GM12873 (cell line): ENCODE measurements at regions not wholly inside any gene's neighbourhood (a gene's known extent, or its start where the extent isn't known, plus 50 kb on each side); places are given as distances from the start of the nearest gene placed in this dataset.

ENCODE experiments used
- TF ChIP-seq, protein P1 (sequence below): IDR thresholded peaks from 2 replicates; pipeline ENCODE4 v1.5.1; 2012; ENCODE audit warnings: low read depth, mild to moderate bottlenecking, moderate library complexity, low read length, control low read depth; ENCODE audit not compliant: insufficient read depth; ENCODE audit errors: missing control alignments

DNA sequence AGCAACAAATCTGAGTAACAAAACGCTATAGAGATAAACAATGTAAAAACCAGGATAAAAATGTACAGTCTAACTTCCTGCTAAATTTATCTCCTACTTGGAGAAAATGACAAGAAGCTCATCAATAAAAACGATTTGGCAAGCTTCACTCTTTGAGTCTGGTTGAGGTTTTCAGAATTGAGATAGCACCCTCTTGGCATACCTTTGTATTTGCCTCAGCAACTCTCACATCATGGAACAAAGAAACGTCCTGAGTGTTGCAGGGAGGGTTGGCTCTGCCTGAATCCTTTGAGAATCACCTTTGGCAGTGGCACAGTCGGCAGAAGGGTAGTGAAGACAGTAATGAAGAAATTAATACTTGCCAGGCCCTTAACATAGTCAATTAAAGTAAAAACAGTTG, 430.6 kb downstream of the GRB14 start:
- TF ChIP-seq, protein P1, sequence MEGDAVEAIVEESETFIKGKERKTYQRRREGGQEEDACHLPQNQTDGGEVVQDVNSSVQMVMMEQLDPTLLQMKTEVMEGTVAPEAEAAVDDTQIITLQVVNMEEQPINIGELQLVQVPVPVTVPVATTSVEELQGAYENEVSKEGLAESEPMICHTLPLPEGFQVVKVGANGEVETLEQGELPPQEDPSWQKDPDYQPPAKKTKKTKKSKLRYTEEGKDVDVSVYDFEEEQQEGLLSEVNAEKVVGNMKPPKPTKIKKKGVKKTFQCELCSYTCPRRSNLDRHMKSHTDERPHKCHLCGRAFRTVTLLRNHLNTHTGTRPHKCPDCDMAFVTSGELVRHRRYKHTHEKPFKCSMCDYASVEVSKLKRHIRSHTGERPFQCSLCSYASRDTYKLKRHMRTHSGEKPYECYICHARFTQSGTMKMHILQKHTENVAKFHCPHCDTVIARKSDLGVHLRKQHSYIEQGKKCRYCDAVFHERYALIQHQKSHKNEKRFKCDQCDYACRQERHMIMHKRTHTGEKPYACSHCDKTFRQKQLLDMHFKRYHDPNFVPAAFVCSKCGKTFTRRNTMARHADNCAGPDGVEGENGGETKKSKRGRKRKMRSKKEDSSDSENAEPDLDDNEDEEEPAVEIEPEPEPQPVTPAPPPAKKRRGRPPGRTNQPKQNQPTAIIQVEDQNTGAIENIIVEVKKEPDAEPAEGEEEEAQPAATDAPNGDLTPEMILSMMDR, result no peak

GRCh38 chr2:164189851-164190250, 431.4 kb downstream of the GRB14 start:
- TF ChIP-seq, protein P1, result no peak

DNA sequence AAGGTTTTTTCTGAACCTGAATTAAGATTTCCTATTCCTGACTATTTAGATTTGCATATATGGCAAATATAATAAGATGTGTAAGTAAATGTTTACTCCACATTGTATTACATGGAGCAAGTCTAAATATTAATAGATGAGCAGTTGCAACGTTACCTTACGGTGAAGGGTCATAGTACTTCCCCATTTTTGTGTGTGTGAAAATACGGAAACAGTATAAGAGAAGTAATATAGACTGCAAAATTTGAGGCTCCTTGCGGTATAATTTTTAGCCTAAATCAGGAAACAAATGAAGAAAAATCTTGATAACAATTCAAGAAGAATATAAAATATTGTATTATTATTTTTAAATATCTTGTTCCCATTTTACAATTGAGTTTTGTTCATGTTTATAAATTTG, 434.2 kb downstream of the GRB14 start:
- TF ChIP-seq, protein P1, result no peak

GRCh38 chr2:164186591-164186990, 434.7 kb downstream of the GRB14 start:
- TF ChIP-seq, protein P1, result no peak

DNA sequence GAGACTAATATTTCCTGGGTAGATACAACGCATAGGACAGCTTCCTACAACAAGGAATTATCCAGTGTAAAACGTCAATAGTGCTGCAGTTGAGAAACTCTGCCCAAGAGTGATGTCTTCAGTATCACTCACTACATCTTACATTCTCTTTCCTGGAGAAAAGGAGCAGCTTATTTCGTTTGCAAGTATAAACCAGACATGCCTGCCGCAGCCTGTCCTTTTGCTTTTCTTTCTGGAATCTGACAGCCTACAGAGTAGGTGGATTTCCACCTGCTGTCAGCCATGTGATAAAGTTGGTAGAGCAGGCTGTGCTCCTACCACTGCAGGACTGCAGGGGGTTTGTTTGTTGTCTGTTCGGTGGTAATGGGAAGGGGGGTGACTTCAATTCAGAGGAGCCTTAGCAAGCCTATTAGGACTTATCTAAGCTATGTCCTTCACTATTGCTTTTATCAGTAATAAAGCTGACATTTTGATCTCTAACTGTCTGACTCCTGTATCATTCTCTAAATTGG, 439.1 kb downstream of the GRB14 start:
- TF ChIP-seq, protein P1, result no peak

DNA sequence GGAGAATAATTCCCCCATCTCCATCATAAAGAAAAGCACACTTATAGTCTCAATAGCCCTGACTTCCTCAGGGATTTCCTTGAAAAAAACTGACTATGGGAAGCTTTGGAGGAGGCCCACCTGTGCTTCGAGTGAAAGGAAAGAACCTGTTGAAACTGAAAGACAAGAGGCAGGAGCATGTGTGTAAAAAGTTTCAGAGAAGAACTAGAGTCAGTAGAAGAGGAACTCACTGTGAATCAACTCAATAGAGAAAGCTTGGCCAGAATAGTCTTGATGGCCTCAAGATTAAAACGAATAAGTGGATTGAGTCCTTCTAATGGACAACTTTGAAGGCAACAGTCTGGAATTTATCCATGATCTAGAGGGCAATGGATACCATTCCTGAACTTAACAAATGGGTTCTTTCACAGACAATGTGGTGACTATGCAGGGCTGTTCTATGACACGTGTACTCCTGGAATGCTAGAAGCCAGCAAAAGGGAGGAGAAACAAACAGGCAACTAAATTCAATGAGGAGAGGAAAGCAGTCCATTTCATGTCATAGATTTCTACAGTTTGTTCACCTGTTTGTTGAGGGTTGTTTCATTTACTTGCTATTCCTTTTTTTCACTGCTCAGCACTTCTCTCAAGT, 442.3 kb downstream of the GRB14 start:
- TF ChIP-seq, protein P1, result no peak

DNA sequence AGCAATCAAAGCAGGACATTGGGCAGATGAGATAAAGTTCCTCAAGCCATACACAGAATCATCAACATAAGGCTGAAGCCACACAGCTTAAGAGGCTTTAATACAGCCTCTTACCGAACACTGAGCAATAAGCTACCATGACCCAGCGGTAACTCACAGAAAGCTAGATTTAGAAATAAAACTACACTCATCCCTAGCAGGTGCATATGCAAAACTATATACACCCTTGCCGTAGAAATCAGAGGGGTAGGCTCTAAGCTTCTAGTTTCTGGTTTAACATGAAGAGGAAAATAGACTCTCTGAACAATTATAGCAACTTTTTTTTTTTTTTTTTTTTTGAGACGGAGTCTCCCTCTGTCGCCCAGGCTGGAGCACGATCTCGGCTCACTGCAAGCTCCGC, 428.8 kb upstream of the FIGN start:
- TF ChIP-seq, protein P1, result no peak
